PC-9 (cell line): ENCODE measurements at regions not wholly inside any gene's neighbourhood (a gene's known extent, or its start where the extent isn't known, plus 50 kb on each side); places are given as distances from the start of the nearest gene placed in this dataset.

Experiments
- BruUV-seq: library from RNA; stranded (reverse); fragments of 400-500 nt; replicated peaks from 2 replicates; lab custom pipeline; 2021; lab: Mats Ljungman, UMichigan
- CTCF ChIA-PET: fragments of 300-600 bp; sonication (Branson Sonifier 250); formaldehyde crosslinking; loops from one replicate; lab custom pipeline; 2022; ENCODE audit warnings: antibody characterized with exemption; lab: Charles Lee
- POLR2A ChIA-PET: fragments of 300-600 bp; sonication (Branson Sonifier 250); formaldehyde crosslinking; loops from one replicate; lab custom pipeline; 2022; ENCODE audit warnings: antibody characterized with exemption; ENCODE audit not compliant: unreplicated experiment; lab: Charles Lee
- DNase-seq, 2 experiments: peaks; one replicate each; pipeline versions ENCODE4 v3.0.0 to v3.0.0-alpha.2; 2015 to 2022; ENCODE audit warnings: mixed read lengths in 1 of 2
- H2AFZ ChIP-seq: fragments of 200-600 bp; sonication (generic); 2 replicates; pipeline ENCODE4 v1.8.1; 2017; ENCODE audit warnings: antibody characterized with exemption
- H3F3A ChIP-seq: fragments of 200-600 bp; sonication (generic); 2 replicates; pipeline ENCODE4 v1.8.1; 2017; ENCODE audit warnings: antibody characterized with exemption, mild to moderate bottlenecking, low read depth; ENCODE audit not compliant: insufficient read depth
- H3K27ac ChIP-seq: fragments of 200-600 bp; sonication (generic); 2 replicates; pipeline ENCODE4 v1.6.1; 2016; ENCODE audit warnings: mixed run types
- H3K27me3 ChIP-seq: fragments of 200-600 bp; sonication (generic); 2 replicates; pipeline ENCODE4 v1.6.1; 2016; ENCODE audit warnings: low read depth, mixed run types; ENCODE audit not compliant: insufficient read depth
- H3K36me3 ChIP-seq: fragments of 200-600 bp; sonication (generic); 2 replicates; pipeline ENCODE4 v1.6.1; 2016; ENCODE audit warnings: low read depth, mixed run types
- H3K4me1 ChIP-seq: fragments of 200-600 bp; sonication (generic); replicated peaks from 2 replicates; pipeline ENCODE4 v1.6.1; 2016; ENCODE audit warnings: mixed run types; ENCODE audit not compliant: insufficient read depth
- H3K4me2 ChIP-seq: fragments of 200-600 bp; sonication (generic); 2 replicates; pipeline ENCODE4 v1.6.1; 2017; ENCODE audit warnings: mixed run types
- H3K4me3 ChIP-seq: fragments of 200-600 bp; sonication (generic); 2 replicates; pipeline ENCODE4 v1.6.1; 2016; ENCODE audit warnings: mixed run types
- H3K79me2 ChIP-seq: fragments of 200-600 bp; sonication (generic); 2 replicates; pipeline ENCODE4 v1.6.1; 2017; ENCODE audit warnings: low read depth, mixed run types
- H3K9me2 ChIP-seq: fragments of 200-600 bp; sonication (generic); 2 replicates; pipeline ENCODE4 v1.8.1; 2017; ENCODE audit warnings: mild to moderate bottlenecking; ENCODE audit not compliant: insufficient read depth
- H3K9me3 ChIP-seq: fragments of 200-600 bp; sonication (generic); 2 replicates; pipeline ENCODE4 v1.8.1; 2016; ENCODE audit warnings: low read depth; ENCODE audit not compliant: insufficient read depth
- H4K20me1 ChIP-seq: fragments of 200-600 bp; sonication (generic); 2 replicates; pipeline ENCODE4 v1.8.1; 2017; ENCODE audit not compliant: insufficient read depth
- CTCF ChIP-seq: fragments of 200-600 bp; sonication (generic); conservative IDR thresholded peaks from 2 replicates; pipeline ENCODE4 v1.6.1; 2017; ENCODE audit warnings: mixed run types, antibody characterized with exemption, mild to moderate bottlenecking, moderate library complexity
- EZH2 ChIP-seq: fragments of 200-600 bp; sonication (generic); IDR thresholded peaks from 2 replicates; pipeline ENCODE4 v1.8.0; 2017; ENCODE audit warnings: antibody characterized with exemption, low read depth
- intact Hi-C: fragments of 100-400 bp; cut with micrococcal nuclease; formaldehyde crosslinking; loops from one replicate; pipeline ENCODE4 v1.10.0; 2022; ENCODE audit not compliant: unreplicated experiment

GRCh38 chr7:84264396-84264795 lies 69.8 kb upstream of the SEMA3A start:
- Histone ChIP-seq H4K20me1 (no peaks in the 10 kb centered on the region), H3K9me3 (no peaks in the 10 kb centered on the region), H3F3A (no peaks in the 10 kb centered on the region), H3K4me3 (no peak overlapping the region), H3K4me2 (no peak overlapping the region), H3K27ac (no peak overlapping the region), H3K27me3 (no peaks in the 10 kb centered on the region), H3K4me1 (no peaks in the 10 kb centered on the region), H2AFZ (no peak overlapping the region), H3K36me3 (no peaks in the 10 kb centered on the region), H3K79me2 (no peaks in the 10 kb centered on the region), H3K9me2 (no peaks in the 10 kb centered on the region)
- no TSS peak for BruUV-seq
- TF ChIP-seq EZH2 (no peak), CTCF (no peak)
- intact Hi-C loops = no loop called here
- CTCF ChIA-PET = no interaction called here
- no peak for DNase-seq
- POLR2A ChIA-PET = no interaction called here

GRCh38 chr7:84263106-84263505 lies 68.5 kb upstream of the SEMA3A start:
- H3K79me2 ChIP-seq = no peaks in the 10 kb centered on the region
- H3K4me1 ChIP-seq = no peaks in the 10 kb centered on the region
- no peaks in the 10 kb centered on the region for H3K9me3 ChIP-seq
- POLR2A ChIA-PET = no interaction called here
- H3K27ac ChIP-seq = no peak overlapping the region
- no peaks in the 10 kb centered on the region for H4K20me1 ChIP-seq
- BruUV-seq = no TSS peak
- no peak overlapping the region for H3K4me3 ChIP-seq
- H2AFZ ChIP-seq = no peak overlapping the region
- H3K9me2 ChIP-seq = no peaks in the 10 kb centered on the region
- H3K4me2 ChIP-seq = no peak overlapping the region
- intact Hi-C loops = no loop called here
- CTCF ChIA-PET = no interaction called here
- H3K36me3 ChIP-seq = no peaks in the 10 kb centered on the region
- no peaks in the 10 kb centered on the region for H3K27me3 ChIP-seq
- DNase-seq = no peak
- H3F3A ChIP-seq = no peaks in the 10 kb centered on the region
- TF ChIP-seq EZH2 (no peak), CTCF (no peak)

GRCh38 chr7:84261509-84261908 lies 66.9 kb upstream of the SEMA3A start:
- intact Hi-C loops = no loop called here
- no TSS peak for BruUV-seq

More at GRCh38 chr7:84261509-84261908, 66.9 kb upstream of the SEMA3A start:
- Histone ChIP-seq H3K27me3 (no peaks in the 10 kb centered on the region), H4K20me1 (no peaks in the 10 kb centered on the region), H3K4me3 (no peak overlapping the region), H3K9me2 (no peaks in the 10 kb centered on the region), H3K4me1 (no peaks in the 10 kb centered on the region), H2AFZ (no peak overlapping the region), H3K27ac (no peak overlapping the region), H3K4me2 (no peak overlapping the region), H3F3A (no peaks in the 10 kb centered on the region), H3K36me3 (no peaks in the 10 kb centered on the region), H3K9me3 (no peaks in the 10 kb centered on the region), H3K79me2 (no peaks in the 10 kb centered on the region)
- ChIA-PET CTCF (no interaction called here), POLR2A (interaction anchor here (0.6 kb wide), 1 partner anchor 160 kb away, joined by 7 read pairs; no protein-coding TSS in a partner anchor)
- TF ChIP-seq EZH2 = no peak
- TF ChIP-seq CTCF = no peak
- DNase-seq = no peak
